ENCODE measurements at regions not wholly inside any gene's neighbourhood (a gene's known extent, or its start where the extent isn't known, plus 50 kb on each side); places are given as distances from the start of the nearest gene placed in this dataset.

DNA sequence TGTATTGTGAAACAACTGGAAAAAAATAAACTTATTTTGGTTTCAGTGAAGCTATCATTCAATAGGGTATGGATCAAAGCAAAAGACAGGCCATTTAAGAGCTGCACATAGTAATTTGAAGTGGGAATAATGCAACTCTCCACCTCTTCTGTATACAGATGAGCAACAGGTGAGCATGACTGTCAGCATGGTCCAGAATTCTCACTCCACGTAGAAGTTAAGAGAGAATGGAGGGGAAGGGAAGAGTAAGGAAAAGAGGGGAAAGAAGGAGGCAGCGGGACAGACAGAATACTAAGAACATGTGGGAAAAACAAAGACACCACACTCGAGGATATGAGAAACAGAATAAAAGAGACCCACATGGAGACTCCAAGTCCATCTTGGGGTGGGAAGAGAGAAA lies 396.1 kb upstream of the GRIA1 start:
- no peak overlapping the region for H3K4me3 ChIP-seq (ENCODE audit: low read depth, low read length)

GRCh38 chr5:153096381-153096780 lies 394.1 kb upstream of the GRIA1 start:
- no peak overlapping the region for H3K4me3 ChIP-seq (ENCODE audit: low read depth, low read length)

DNA sequence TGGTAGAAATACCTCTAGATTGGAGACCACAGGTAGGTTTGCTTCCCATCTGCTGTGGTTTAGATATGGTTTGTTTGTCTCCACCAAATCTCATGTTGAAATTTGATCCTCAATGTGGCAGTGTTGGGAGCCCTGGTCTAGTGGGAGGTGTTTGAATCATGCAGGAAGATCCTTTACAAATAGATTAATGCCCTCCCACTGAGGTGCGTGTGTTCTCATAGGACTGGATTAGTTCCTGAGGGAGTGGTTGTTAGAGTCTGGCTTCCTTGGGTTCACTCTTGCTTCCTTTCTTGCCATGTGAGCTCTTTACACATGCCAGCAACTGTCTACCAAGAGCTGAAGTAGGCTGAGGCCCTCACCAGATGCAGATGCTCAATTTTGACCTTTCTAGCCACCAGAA lies 391.1 kb upstream of the GRIA1 start:
- H3K4me3 ChIP-seq (ENCODE audit: low read depth, low read length), result no peak overlapping the region

DNA sequence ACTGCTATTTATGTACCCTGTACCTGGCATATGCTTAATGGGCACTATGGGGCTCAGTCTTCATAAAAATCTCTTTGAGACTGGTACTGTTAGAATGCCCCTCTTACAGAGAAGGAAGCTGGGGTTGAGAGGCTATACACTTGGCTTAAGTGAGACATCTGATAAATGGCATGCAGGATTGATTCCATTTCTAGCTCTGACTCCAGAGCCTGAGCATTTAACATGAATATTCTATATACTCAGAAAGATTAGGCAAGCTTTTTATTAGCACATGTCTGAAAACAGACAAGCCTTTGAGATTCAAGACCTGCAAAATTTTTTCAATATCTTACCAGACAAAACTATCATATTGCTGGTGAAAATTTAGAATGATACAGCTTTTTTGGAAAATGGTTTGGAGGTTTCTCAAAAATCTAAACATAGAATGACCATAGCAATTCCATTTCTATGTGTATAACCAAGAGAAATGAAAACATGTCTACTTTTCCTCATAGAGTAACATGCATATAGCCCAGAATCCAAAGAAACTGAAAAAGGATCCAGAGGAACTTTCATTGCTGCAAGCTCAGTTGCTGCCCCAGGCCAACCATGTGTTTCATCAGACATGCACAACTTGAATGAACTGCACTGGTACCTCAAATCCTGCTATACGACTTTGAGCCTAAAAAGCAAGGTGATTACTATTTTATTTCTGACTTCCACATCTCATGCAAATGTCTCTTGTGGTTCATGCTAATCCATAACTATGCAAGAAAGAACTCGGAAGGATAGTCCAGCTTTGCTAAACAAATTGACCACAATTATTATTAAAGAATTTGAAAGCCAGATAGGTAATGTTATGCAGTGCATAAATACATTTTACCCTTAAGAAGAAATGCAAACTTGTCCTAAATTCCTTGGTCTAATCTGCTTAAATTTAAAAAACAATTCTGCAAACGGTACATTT lies 389.0 kb upstream of the GRIA1 start:
- H3K4me3 ChIP-seq (ENCODE audit: low read depth, low read length), result no peak overlapping the region

DNA sequence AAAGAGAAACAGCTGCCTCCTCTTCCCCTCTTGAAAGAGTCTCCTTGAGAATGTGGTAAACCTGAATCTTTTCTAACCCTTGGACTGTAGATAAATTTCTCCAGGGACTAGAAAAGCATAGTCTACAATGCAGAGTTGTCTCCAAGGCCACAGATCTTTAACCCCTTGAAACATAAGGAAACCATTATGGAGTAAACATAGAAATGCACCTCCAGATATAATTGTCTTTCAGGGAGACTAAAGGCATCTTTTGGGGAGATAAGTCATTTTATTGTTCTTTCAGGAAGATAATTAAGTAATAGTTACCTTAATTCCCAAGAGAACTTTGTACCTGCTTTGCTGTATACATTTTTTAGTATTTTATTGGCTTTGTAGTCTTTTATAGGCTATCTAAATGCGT lies 373.6 kb upstream of the GRIA1 start:
- no peak overlapping the region for H3K4me3 ChIP-seq (ENCODE audit: low read depth, low read length)

DNA sequence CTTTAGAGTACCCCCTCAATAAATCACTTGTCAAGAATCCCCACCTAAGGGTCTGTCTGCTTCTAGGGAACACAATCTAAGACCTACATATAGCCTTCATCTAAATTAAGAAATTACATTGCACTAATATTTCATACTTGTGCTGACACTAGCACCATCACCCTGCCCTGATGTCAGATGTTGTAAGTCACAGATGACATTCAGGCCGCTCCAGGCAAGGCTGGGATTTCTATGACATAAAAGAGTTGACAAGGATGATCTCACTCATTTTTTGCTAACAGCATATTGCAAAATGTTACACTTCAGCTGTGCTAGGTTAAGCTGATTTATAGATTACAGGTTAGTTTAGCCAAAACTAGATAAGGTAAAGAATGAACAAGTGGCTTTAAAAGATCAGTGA lies 372.5 kb upstream of the GRIA1 start:
- H3K4me3 ChIP-seq (ENCODE audit: low read depth, low read length), result no peak overlapping the region

- no peak overlapping the region for H3K4me3 ChIP-seq (ENCODE audit: low read depth, low read length)
Observed at GRCh38 chr5:153122403-153122802, 368.1 kb upstream of the GRIA1 start.

DNA sequence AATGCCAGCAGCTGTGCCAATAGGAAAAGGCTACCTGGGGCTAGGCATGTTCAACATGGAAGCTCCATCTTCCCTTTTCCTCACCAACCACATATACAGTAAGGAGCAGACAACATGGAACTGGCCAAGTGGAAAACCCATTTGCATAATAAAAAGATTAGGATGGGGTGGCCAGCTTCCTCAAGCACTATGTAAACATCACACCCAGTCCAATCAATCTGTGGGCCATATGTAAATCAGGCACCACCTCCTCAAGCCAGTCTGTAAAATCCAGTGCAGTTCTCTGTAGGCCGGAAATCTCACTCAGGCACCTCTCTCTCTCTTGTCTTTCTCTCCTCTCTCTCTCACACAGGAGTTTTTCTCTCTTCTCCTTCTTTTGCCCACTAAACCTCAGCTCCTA lies 360.2 kb upstream of the GRIA1 start:
- H3K4me3 ChIP-seq (ENCODE audit: low read depth, low read length), result no peak overlapping the region

DNA sequence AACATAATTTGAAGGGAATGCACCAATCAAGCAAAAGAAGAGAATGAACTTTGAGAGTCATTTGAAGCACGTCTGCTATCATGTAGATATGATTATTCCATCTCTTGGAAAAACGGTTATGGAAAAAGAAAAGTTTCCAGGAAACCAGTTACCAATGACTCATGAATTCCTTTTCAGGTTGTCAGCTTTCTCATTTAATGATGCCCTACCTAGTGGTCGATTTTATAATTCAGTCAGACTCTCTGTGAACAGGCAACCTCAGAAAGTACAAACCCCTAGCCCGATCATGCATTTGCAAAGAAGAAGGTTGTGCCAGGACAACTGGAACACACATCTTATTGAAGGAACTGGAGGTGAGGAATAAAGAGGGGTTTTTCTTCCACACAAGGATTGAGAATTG lies 355.1 kb upstream of the GRIA1 start:
- no peak overlapping the region for H3K4me3 ChIP-seq (ENCODE audit: low read depth, low read length)

- H3K4me3 ChIP-seq (ENCODE audit: low read depth, low read length), result no peak overlapping the region
Observed at GRCh38 chr5:153136910-153137614, 353.4 kb upstream of the GRIA1 start.

DNA sequence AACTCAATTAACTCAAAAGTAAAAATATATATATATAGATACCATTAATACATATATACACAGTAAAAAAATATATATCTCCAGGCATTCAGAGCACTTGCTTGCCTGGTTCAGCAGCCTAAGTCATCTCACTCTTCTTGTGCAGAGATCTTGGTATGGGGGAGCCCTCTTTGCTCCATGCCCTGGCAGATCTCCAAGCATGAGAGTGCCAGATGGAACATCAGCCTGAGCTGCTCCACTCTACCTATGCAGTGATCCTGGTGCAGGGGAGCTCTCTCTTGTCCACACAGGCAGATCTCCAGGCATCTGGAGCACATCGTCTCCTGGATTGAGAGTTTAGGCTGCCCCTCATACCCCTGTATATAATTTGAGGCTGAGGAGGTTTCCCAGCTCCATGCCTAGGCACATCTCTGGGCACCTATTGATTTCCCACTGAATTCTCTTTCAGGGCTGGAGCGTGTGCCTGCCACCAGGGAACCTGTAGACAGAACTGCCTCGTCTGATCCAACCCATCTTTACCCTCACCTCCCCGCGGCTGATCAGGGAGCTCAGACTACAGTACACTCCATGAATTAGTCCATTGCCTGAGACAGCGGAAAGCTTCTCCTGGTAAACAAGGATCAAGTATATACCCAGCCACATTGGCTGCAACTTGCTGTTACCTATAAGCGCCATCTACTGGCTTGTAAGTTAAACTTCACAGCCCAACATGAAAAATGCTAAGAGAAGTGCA lies 342.4 kb upstream of the GRIA1 start:
- H3K4me3 ChIP-seq (ENCODE audit: low read depth, low read length), result no peak overlapping the region

DNA sequence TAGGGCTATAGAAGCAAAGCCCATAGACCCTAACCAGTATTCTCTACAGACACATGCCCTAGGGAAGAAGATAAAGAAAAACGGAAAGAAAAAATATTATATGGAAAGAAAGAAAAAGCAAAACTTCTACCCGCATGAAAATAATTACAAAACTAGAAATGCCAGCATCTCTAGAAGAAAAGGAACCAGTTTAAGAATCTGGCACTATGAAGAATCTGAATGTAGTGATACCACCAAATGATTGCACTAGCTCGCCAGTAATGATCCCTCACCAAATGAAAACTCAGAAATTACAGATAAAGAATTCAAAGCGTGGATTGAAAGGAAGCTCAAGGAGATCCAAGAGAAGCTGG lies 341.9 kb upstream of the GRIA1 start:
- no peak overlapping the region for H3K4me3 ChIP-seq (ENCODE audit: low read depth, low read length)

DNA sequence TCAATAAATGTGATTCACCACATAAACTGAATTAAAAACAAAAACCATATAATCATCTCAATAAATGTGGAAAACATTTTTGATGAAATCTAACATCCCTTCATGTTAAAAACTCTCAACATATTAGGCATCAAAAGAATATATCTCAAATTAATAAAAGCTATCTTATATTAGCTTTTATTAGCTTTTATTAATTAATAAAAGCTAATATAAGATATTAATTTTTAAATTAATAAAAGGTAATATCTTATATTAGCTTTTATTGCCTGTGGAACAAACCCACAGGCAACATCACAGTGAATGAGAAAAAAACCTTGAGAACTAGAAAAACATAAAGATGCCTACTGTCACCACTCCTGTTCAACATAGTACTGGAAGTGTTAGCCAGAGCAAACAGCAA lies 338.9 kb upstream of the GRIA1 start:
- no peak overlapping the region for H3K4me3 ChIP-seq (ENCODE audit: low read depth, low read length)

DNA sequence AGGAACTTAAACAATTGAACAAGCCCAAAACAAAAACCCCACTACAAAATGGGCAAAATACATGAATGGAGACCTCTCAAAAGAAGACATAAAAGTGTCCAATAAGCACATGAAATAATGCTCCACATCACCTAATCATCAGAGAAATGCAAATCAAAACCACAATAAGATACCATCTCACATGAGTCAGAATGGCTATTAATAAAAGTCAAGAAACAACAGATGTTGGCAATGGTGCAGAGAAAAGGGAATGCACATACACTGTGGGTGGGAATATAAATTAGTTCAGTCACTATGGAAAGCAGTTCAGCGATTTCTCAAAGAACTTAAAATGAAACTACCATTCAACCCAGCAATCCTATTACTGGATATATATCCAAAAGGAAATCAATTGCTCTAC lies 337.4 kb upstream of the GRIA1 start:
- no peak overlapping the region for H3K4me3 ChIP-seq (ENCODE audit: low read depth, low read length)

GRCh38 chr5:153157156-153157555 lies 333.3 kb upstream of the GRIA1 start:
- no peak overlapping the region for H3K4me3 ChIP-seq (ENCODE audit: low read depth, low read length)

- no peak overlapping the region for H3K4me3 ChIP-seq (ENCODE audit: low read depth, low read length)
Observed at GRCh38 chr5:153158608-153159007, 331.9 kb upstream of the GRIA1 start.

DNA sequence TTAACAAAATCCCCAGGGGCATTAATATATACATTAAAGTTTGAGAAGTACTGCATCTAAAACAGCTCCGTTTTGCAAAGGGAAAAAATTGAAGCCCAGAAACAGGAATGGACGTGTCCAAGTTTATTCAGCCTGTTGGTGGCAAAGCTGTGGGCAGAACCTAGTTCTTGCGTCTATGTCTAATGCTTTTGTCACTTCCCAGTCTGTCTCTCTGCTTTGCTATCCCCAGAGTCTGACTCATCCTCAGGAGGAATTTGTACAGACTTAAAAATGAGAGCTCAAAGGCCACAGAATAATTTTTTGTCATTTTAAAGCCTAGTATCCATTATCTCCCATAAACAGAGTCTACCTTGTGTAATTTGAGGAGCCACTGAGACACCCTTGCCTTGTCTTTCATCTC lies 330.9 kb upstream of the GRIA1 start:
- H3K4me3 ChIP-seq (ENCODE audit: low read depth, low read length), result no peak overlapping the region

DNA sequence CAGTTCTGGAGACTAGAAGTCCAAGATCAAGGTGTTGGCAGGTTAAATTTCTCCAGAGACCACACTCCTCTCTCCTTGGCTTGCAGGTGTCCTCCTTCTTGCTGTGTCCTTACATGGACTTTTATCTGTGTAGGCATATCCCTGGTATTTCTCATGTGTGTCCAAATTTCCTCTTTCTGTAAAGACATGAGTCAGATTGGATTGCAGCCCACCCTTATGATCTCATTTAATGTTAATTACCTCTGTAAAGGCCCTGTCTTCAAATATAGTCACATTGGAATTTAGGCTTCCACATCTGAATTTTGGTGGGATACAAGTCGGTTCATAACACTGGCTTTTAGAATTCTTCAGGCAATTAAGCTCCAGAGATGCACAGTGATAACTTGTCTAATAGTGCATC lies 322.2 kb upstream of the GRIA1 start:
- no peak overlapping the region for H3K4me3 ChIP-seq (ENCODE audit: low read depth, low read length)

DNA sequence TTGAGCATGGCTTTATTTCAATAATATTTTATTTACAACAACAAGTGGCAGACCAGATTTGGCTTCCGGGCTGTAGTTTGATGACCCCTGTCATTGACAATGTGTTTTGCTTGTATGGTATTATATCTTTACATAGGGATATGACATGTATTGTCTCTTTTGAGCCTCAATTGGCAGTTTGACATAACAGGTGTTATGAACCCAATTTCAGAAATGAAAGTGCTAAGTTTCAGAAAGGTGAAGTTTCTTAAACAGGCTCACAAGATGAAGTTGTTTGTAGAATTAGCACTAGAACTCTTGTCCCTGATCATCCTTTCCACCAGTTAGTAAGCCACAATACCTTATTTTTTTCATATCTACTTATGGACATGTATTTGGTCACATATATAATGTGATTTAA lies 303.0 kb upstream of the GRIA1 start:
- H3K4me3 ChIP-seq (ENCODE audit: low read depth, low read length), result no peak overlapping the region

GRCh38 chr5:153206361-153206760 lies 284.1 kb upstream of the GRIA1 start:
- no peak overlapping the region for H3K4me3 ChIP-seq (ENCODE audit: low read depth, low read length)

DNA sequence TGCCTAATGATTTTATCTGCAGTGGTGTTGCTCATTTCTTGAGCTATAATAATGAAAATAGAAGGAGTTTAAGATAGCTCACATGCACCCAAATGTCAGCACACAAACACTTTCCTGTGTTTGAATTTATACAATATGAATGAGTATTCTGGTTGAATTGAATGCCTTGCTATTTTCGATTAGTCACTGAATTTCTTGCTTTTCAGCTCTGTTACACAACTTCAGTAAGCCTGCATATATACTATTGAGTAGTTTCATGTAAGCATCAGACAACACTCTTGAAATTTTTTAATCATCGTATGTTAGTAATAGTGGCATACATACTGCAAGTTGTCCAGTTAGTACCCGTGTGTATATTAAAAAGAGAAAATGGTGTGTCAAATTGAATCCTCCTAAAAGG lies 281.5 kb upstream of the GRIA1 start:
- no peak overlapping the region for H3K4me3 ChIP-seq (ENCODE audit: low read depth, low read length)

DNA sequence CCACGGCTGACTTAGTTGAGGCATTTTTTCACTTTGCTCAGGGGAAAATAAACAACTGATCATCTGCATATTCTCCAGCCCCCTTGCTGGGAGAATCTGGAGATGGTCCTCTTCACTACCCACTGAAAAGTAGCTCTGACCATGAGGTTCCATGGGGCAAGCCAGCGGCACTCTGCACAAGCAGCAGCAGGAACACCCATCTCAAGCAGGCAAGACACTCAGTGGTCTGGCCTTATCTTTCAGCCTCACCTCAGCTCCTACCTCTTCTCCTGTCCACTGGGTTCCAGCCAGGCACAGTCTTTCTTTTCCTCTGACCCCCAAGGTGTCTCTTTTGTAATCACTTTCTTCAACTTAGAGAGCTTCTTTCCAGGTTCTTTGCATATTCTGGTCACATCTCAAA lies 280.8 kb upstream of the GRIA1 start:
- H3K4me3 ChIP-seq (ENCODE audit: low read depth, low read length), result no peak overlapping the region

All from iPS-11a (cell line).